IMR-90 (cell line): ENCODE measurements at regions not wholly inside any gene's neighbourhood (a gene's known extent, or its start where the extent isn't known, plus 50 kb on each side); places are given as distances from the start of the nearest gene placed in this dataset.

Experiments
- CTCF ChIP-seq: conservative IDR thresholded peaks from 2 replicates; pipeline ENCODE4 v1.5.1; 2012; ENCODE audit warnings: mild to moderate bottlenecking, low read depth, low read length, improper control_type of control experiment
- FOS ChIP-seq: fragments of 150-350 bp; IDR thresholded peaks from 2 replicates; pipeline ENCODE4 v1.6.1; 2016; ENCODE audit warnings: low read depth, low read length
- MAFK ChIP-seq: IDR thresholded peaks from 2 replicates; pipeline ENCODE4 v1.6.1; 2012; ENCODE audit warnings: low read depth, low read length, improper control_type of control experiment
- MXI1 ChIP-seq: IDR thresholded peaks from 2 replicates; pipeline ENCODE4 v1.6.1; 2012; ENCODE audit warnings: low read depth, mild to moderate bottlenecking, low read length, moderate library complexity, borderline replicate concordance
- POLR2A ChIP-seq: IDR thresholded peaks from 2 replicates; pipeline ENCODE4 v1.6.1; 2012; ENCODE audit warnings: mild to moderate bottlenecking, low read depth, low read length
- RAD21 ChIP-seq: IDR thresholded peaks from 2 replicates; pipeline ENCODE4 v1.6.1; 2012; ENCODE audit warnings: low read length, improper control_type of control experiment
- SMC3 ChIP-seq: fragments of 150-350 bp; IDR thresholded peaks from 2 replicates; pipeline ENCODE4 v1.6.1; 2016; ENCODE audit warnings: low read depth, mild to moderate bottlenecking, antibody characterized with exemption, low read length, moderate library complexity
- USF2 ChIP-seq: fragments of 150-350 bp; IDR thresholded peaks from 2 replicates; pipeline ENCODE4 v1.6.1; 2017; ENCODE audit warnings: mild to moderate bottlenecking, antibody characterized with exemption, low read length, low read depth

DNA sequence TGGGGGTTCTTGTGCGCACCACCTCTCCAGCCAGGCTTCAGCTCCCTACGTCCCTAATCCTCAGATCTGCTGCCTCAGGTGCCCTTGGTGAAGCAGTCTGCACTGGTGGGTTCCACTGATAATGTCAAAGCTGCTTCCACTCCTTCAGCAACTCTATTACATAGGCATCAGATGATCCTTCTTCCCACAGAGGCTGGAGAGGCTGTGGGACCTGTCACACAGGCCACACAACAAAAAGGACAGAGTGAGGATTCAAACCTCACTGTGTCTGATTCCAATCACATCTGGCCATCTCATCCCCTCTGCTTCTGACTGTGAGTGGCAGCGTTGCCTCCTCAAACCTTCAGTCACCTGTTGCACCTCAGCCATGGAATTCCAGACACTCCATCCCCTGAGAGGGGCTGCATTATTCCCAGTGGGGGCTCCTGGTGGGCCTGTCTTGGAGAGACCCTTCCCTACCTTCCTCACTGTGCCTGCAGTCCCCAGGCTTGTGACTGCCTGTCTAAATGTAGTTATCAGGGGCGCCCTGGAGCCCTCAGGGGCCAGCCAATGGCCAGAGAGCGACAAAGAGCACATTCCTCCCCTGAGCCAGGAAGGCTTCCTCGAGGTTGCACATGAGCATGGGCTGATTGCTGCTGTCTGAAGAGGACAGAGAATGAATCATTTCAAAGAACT is 211.4 kb upstream of the ECI2 start:
- TF ChIP-seq CTCF (no peak), MXI1 (no peak), MAFK (no peak), FOS (no peak), SMC3 (no peak), POLR2A (no peak), RAD21 (no peak), USF2 (no peak)
